HG03571 (cell line): ENCODE measurements at regions not wholly inside any gene's neighbourhood (a gene's known extent, or its start where the extent isn't known, plus 50 kb on each side); places are given as distances from the start of the nearest gene placed in this dataset.

Experiments used
- ATAC-seq: cut with Tn5 transposase; IDR thresholded peaks from one replicate; pipeline ENCODE4 v1.9.1; 2021; ENCODE audit not compliant: unreplicated experiment

DNA sequence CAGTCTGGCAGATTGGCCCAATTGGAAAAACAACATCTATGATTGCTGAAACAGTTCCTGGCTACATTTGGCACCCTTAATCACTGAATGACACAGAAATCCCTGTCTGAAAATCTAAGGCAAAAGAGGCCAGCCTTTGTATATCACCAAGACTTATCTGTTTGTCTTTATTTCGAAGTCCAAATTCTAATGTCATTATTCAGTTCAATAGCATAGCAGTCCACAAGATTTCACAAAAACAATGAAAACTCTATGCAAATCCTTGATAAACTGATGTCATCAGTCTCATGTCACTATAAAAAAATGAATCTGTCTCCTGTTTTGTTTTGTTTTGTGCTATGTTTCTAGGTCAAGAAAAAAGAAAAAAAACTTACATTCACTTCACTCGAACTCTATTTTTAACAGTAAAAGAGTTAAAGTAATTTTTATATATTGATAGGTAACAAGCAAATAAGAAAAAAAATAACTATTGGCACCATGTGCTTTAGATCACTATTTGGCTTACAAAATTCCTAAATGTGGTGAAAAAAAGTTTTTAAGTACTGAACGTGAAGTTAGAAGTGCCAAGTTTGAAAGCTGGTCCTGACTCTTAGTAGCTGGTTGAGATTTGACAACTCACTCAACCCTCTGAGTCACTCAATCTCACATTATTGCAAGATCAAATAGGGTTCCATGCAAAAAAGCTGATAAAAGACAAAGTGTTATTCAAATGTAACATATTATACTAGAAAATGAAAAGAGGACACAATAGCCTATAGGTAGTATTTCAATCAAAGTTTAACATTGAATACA is 359.3 kb downstream of the IRS1 start:
- no peak for ATAC-seq

DNA sequence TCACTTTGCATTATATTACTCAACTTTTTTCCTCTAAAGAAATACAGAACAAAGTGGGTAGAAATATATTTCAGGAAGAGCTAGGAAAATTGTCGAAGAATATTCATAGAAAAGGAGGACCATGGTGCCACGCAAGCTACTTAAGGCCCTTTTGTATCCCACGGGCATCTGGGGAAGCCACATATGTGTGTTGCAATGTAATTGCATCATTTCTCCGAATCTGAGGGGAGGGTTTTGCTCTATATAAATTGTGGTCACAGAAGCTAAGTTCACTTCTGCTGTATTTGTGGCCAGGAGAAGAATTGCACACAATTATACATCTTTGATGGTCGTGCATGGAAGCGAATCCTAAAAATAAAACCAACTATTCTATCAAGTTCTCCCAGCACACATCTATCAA is 360.3 kb downstream of the IRS1 start:
- ATAC-seq: no peak

DNA sequence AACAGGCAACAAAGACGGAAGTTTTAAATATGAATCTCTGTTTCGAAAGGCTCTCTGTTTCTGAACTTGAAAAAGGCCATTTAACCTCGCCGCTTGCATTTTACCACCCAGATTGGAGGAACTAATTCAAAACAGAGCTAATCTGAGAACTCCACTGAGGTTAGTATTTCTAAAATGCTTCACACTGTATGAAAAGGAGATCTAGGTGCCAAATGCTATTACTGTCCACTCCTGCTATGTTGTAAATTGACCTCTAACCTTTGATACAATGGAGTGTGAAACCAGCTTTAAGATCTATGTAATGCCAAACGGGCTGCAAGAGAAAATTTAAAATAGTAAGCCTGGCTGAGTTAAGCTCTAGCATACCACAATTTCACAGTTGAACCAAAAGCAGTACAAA is 364.5 kb downstream of the IRS1 start:
- ATAC-seq: no peak

DNA sequence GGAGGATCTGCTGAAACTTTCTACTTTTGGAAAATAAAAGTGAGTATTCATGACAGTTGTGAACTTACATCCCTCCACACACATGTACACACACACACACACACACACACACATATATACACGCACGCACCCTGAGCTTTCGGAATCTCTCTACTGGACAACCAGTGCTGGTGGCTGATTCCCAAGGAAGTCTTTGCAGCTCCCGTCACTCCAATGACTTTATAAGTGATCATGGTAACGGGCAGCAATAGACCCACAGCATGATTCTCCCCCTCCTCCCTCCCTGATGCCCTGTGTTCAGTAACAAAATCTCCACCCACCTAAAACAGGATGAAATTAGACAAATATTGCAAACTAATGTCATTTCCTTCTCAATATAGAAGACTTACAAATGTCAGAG is 364.9 kb downstream of the IRS1 start:
- no peak for ATAC-seq

DNA sequence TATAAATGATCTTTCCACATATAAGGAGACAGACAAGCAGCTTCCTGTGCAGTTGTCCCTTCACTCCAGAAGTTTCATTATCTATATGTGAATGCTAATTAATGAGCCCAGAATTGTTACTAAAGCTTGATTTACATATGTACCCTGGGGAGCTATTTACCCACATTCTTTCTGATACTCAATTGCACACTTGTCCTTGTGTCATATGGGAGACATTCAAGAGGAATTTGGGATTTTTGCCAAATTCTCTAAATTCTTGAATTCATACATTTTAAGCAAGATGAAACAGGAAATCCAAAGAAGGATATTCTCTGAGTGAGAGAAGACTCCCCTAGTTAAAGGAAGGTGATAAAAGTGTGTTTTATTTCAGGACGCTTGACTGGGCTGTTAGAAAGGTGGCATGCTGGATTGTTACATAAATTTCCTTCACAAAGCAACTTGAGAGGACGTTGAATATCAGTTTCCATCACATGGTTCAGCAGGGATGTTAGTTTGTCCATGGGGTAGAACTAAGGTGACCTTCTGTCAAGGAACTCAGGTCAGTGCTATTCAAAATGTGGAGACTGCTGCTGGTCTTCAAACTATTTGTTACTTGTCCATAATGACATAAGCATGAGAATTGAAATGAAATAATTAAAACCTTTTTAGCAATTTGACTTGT is 368.2 kb downstream of the IRS1 start:
- no peak for ATAC-seq

DNA sequence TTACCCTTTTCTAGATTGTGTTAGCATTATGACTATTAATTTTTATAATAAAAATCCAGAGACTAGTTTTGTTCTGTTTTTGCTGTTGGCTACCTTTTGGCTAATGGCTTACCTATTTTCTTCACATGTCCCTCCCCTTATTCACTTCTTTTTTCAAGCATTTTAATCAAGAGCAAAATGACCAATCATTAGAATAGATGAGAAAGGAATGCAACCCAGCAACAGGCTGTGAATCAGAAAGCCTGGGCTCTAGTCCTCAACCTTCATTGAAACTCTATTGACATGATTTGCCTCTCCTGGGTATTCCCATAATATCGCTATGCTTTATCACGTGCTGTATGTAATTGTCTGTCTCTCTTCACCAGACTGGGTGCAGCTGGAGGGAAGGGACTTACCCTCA is 370.1 kb downstream of the IRS1 start:
- no peak for ATAC-seq

DNA sequence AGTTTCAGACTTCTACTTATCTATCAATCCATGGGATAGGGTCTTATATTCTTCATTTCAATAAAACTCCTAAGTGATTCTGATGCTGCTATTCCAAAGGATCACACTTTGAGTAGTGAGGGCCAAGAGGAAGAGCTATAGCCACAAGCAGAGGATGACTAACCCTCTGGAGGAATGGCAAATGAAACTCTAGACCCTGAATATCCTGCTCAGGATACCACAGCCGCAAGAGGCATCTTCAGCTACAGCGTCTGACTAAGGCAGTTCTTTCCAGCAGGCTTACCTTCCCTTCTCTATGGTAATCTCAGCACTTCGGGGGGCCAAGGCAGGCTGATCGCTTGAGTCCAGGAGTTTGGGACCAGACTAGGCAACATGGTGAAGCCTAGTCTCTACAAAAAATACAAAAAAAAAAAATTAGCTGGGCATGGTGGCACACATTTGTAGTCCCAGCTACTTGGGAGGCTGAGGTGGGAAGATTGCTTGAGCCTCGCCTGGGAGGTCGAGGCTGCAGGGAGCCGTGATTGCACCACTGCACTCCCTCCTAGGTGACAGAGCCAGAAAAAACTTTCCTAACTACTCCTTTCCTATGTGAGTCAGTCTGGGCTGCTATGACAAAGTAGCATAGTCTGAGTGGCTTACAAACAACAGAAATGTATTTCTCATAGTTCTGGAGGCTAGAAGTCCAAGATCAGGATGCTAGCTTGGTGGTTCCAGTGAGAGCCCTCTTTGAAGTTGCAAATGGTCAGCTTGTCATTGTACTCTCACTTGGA is 371.9 kb downstream of the IRS1 start:
- no peak for ATAC-seq

DNA sequence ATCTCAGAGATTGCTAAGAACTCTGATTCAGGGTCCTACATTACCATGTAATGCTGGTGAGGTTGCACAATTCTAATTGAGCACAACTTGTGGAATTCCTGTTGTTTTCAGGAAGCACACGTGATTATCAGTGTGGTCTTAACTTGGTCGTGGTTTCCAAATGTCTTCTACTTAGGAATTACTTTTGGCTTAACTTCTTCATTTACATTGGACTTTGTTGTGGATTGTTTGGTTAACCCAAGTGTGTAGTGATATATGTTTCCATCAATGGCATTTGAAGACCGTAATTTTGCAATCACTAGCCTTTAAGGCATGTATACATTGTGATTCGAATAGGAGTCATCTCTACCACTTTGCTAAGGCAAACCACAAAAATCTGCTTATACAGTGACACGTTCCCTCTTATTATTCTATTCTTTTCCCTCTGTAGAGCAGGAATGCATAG is 373.3 kb downstream of the IRS1 start:
- no peak for ATAC-seq

DNA sequence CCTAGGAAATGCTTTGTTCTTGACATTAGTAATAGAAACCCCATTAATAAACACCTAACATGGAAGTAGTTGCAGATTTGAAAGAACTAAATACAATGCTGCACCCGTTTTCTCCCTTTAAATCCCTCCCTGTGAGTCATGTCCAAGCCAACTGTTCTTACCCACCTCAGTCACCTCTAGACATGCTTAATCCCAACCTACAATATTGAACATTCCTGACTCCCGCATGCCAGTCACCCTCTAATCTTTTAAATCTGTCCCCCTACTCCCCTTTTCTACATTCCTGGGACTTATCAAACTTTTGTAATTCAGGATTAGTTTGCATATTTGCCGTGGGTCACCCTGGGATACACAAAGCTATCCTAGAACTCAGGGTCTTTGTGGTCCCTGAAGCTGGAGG is 374.6 kb downstream of the IRS1 start:
- no peak for ATAC-seq

DNA sequence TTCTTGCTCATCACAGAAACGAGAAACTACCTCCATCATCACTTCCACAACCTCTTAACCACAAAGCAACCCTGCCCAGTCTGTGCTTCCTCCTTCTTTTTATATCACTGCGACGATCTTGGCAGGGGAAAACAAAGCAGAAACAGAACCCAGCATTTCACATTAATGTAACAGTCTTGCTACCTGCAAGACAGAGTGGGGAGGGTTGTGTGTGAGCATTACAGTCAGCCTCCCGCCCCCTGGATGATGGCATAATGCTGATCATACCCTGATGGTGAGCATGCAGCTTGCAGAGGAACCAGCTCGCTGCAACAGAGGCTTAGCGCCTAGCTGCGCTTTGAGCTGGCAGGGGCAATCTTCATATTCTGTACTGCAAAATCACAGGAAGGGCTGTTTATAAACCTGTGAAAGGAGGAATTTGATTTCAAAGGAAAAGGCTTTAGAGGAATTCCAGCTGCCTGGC is 376.1 kb downstream of the IRS1 start:
- ATAC-seq: peak; percentile 71

DNA sequence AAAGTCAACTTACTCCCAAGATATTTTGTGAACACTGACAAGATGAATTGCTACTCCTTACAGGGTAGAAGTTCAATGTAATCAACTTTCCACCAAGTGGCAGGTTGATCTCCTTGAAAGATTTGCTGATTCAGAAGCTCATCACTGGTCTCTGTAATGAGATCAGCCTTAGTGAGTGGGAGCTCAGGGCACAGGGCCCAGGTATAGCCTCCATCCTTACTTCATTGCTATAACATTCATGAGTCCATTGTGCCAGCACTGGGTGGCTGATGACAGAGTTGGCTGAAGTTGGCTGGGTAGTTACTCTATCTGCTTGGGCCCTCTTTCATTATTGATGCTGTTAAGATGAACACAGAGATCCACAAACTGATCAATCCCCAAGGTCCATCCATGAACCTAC is 379.0 kb downstream of the IRS1 start:
- no peak for ATAC-seq

DNA sequence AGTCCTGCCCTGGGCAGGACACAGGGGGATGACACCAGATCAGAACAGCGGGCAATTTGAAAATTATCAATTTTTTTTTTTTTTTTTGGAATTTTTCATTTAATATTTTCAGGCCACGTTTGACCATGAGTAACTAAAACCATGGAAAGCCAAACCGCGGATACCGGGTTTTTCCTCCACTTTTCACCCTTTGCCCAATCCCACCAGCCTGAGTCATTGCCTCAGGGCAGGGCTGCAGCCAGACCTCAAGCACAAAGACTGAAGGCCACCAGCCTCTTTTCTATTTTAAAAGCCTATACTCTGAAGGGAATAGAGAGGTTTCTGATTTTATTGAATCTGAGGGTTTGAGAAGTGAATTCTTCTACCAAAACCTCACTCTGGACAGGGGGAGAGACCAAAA is 381.1 kb downstream of the IRS1 start:
- no peak for ATAC-seq

DNA sequence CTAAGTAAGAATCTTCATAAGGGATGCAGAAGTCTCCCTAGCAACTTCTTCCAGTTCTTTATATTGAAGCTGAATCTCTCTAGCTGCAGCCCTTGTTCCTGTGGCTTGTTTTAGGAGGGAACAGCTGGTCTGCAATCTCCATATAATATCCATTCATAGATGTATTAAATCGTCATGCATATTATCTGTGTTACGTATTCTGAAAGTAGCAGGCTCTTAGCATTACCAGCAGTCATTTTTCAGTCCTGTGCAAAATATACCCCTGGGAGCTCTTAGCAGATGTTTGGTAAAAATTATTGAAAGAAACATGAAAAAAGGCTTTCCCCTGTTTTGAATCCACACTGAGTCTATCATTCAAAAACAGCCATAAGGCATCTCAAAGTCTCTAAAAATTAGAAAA is 385.3 kb downstream of the IRS1 start:
- no peak for ATAC-seq

DNA sequence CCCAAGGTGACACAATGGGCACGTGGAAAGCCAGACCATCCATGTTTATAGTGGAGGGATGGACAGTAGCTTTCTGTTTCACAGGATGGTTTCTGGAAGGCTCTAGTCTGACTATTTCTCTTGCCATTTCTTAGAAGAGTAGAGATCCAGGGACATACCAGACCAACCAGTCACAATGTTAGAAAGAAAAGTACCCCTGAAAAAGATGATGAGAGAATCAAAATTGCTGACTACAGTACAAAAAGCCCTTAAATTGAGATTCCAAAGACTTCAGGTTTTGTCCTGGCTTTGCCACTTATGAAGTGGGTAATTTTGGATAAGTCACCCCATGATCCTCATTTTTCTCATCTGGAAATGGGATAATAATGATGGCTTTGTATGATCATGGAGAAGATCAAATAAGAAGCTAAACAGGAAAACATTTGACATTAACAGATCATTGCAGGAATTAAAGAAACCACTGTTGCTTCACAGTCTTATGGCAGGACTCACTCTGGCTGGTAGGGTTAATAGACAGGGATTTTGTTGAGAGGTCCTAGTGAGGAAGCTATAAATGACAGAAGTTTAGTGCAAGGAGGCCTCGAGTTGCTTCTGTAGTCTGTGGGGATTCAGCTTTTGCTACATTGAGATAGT is 386.0 kb downstream of the IRS1 start:
- ATAC-seq: no peak

DNA sequence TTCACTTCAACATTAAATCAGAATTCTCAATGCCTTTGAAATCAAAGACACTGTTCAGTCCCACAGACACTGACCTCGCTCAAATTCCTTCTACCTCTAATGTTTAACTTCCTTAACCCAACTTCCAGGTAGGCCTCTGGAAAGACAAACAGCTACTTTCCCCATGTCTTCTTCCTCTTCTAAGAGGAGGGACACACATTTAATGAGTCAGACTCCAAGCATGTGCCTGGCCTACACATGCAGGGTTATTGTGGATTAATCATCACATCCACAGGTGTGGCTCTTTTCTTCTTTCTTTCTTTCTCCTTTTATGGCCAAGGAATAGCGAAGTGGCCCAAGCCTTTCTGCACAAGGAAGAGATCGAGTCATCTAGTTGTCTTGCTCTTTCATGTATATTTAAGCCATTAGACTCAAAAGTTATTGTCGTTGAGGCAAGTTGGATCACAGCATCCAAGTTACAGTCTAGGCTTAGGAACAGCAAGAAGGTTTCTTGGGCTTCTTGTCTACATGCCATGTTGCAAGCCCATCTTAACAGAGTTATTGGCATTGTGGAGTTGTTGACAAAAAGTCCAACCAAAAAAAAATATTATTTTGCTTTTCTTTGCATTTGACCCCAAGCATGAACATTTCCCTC is 387.8 kb downstream of the IRS1 start:
- no peak for ATAC-seq

DNA sequence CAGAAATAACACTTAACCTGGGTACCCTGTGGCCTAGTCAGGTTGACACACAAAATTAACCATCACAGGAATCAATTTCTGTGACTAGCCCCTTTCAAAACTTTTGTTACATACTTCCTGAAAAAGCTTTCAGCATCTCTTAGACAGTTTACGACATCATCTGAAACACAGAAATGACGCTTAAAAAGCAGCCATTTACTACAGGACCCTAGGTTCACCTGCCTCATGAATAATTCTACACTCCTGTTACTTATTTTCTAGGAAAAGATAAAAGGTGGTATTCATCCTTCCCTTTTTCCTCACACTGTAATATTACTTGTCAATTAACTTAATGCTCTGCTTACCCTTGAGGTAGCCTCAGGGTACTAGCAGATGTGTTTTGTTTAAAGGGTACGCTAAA is 388.4 kb downstream of the IRS1 start:
- ATAC-seq: no peak

DNA sequence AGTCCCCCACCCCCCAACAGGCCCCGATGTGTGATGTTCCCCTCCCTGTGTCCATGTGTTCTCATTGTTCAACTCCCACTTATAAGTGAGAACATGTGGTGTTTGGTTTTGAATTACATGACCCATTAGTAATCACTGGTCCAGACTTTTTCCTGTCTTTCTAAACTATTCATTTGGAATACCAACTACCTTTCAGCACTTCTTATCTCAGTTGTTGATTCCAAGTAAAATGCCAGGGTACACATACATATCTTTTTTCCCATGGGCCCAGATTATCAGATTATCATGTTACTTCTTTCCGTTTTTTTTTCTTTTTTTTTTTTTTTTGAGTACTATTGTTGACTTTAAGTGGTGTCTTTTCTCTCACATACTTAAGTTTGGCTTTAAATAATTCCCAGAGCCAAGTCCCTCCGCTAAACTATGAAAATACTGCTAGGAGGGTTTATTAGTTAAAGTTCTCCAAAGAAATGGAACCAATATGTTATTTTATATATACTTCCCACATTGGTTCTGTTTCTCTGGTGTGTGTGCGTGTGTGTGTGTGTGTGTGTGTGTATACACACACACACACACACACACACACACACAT is 389.3 kb downstream of the IRS1 start:
- ATAC-seq: no peak

DNA sequence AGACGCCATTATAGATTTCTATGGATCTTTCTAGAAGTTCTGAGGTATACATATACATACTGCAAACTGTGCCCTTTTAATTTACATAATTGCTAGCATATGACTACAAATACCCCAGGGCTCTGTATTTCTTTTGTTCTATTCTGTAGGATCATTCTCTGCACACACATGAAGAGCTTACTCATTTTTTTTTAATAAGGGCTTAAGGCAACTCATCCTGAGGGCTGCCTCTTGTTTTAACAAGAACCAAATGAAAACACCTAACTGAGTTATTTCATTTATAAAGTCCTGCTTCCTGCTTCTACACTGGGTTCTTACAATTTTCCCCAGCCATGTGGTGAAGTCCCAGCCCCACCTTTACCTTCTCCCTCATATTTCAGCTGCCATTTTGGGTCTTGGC is 390.5 kb downstream of the IRS1 start:
- ATAC-seq: no peak

DNA sequence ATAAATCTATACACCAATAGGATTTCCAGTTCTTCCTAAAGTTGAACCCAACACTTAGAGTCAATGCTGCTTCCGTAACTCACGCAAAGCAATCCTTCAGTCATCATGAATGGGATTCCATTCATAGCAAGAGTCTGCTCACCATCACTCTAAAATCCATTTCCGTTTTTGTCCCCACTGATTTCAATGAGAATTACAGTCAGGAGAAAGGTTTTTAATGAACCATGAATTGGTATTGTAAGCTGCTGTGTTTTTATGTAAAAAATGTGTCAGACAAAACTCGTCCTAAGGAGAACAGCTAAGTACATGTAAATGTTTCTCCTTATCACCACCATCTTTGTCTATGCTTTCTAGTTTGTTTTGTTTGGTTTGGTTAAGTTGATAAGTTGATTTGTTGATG is 391.5 kb downstream of the IRS1 start:
- no peak for ATAC-seq

DNA sequence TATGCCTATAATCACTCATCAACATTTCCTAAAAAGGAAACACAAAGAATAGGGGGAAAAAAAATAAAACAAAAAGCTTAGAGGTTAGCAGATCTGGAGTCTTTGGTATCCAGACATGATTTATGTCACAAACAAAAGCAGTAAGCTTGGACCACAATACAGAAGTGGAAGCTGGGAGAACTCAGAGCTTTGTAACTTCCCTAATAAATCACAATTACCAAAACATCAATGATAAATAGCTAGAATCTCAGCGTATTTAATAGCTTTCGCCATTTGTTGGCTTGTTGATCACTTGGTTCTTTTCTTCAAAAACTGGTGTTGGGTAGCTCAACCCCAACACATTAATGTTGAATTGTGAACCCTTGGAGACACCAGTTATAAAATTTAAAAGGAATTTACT is 392.5 kb downstream of the IRS1 start:
- ATAC-seq: no peak

DNA sequence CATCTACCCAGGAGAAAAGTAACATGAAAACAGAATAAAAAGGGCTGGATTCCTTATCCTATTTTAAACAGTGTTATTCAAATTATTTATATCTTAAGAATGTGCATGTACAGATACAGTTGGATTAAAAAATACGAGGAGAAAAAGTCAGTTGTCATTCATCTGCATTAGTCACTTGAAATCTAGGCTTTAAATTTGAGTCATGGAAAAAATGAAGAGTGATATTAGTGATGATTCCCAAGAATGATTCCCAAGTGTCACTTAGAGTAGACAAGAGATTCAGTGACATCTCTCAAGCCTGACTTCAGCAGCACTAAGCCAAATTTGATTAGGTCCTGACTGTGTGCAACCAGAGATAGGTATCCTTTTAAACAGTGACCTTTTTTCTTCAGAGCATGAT is 394.2 kb downstream of the IRS1 start:
- ATAC-seq: no peak
